ENCODE measurements at regions not wholly inside any gene's neighbourhood (a gene's known extent, or its start where the extent isn't known, plus 50 kb on each side); places are given as distances from the start of the nearest gene placed in this dataset.
"Not testable (repeated sequence)": the region's sequence is repeated elsewhere in the genome, so short reads cannot be mapped to it uniquely, and the experiment has no call there.

- TF ChIP-seq ZNF24 (IDR thresholded peaks at IDR 0.05); ZNF841 (CRISPR knock-in tag; IDR thresholded peaks at IDR 0.05; ENCODE audit: borderline replicate concordance); SMAD1 (CRISPR knock-in tag; IDR thresholded peaks at IDR 0.05; ENCODE audit: borderline replicate concordance, low read depth); RAD21 (CRISPR knock-in tag; IDR thresholded peaks at IDR 0.05); HNRNPK (IDR thresholded peaks at IDR 0.05; ENCODE audit: low read depth, low read length, poor library complexity, severe bottlenecking); EZH2 (conservative IDR thresholded peaks at IDR 0.05; ENCODE audit: low read depth, low read length): not testable (repeated sequence)
Observed at GRCh38 chr6:150311149-150311944, 57.5 kb upstream of the IYD start.
